ENCODE measurements at regions not wholly inside any gene's neighbourhood (a gene's known extent, or its start where the extent isn't known, plus 50 kb on each side); places are given as distances from the start of the nearest gene placed in this dataset.

DNA sequence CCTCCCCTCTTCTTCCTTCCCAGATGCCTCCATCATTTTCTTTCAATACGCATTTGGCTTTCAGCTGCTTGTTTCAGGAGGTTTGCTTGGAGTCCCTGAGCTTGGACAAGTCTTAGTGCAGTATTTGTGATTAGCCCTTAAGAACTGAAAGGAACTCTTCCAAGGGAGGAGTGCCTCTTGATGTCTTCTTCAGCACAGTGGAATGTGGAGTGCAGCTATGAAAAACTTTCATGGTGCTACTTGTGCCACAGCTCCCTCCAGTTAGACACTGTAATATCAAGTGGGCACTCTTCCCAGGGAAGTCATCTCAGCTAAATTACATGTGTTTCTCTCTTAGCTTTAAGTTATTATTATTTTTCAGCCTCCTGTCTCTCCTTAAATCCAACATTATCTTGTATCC is 173.1 kb downstream of the NECTIN3 start:
- Mint-ChIP-seq H3K4me1 (ENCODE audit: unreplicated experiment) (peaks cover 17% of the 10 kb centered on the region), H3K36me3 (ENCODE audit: unreplicated experiment) (no peaks in the 10 kb centered on the region), H3K27ac (ENCODE audit: unreplicated experiment) (no peak overlapping the region), H3K4me3 (ENCODE audit: unreplicated experiment) (no peak overlapping the region), H3K9me3 (ENCODE audit: unreplicated experiment) (no peaks in the 10 kb centered on the region), H3K27me3 (ENCODE audit: unreplicated experiment) (no peaks in the 10 kb centered on the region)
- DNase-seq (ENCODE audit: extremely low spot score, unreplicated experiment) = no peak
- TF ChIP-seq, protein P1, sequence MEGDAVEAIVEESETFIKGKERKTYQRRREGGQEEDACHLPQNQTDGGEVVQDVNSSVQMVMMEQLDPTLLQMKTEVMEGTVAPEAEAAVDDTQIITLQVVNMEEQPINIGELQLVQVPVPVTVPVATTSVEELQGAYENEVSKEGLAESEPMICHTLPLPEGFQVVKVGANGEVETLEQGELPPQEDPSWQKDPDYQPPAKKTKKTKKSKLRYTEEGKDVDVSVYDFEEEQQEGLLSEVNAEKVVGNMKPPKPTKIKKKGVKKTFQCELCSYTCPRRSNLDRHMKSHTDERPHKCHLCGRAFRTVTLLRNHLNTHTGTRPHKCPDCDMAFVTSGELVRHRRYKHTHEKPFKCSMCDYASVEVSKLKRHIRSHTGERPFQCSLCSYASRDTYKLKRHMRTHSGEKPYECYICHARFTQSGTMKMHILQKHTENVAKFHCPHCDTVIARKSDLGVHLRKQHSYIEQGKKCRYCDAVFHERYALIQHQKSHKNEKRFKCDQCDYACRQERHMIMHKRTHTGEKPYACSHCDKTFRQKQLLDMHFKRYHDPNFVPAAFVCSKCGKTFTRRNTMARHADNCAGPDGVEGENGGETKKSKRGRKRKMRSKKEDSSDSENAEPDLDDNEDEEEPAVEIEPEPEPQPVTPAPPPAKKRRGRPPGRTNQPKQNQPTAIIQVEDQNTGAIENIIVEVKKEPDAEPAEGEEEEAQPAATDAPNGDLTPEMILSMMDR (IDR thresholded peaks at IDR 0.05) = no peak

DNA sequence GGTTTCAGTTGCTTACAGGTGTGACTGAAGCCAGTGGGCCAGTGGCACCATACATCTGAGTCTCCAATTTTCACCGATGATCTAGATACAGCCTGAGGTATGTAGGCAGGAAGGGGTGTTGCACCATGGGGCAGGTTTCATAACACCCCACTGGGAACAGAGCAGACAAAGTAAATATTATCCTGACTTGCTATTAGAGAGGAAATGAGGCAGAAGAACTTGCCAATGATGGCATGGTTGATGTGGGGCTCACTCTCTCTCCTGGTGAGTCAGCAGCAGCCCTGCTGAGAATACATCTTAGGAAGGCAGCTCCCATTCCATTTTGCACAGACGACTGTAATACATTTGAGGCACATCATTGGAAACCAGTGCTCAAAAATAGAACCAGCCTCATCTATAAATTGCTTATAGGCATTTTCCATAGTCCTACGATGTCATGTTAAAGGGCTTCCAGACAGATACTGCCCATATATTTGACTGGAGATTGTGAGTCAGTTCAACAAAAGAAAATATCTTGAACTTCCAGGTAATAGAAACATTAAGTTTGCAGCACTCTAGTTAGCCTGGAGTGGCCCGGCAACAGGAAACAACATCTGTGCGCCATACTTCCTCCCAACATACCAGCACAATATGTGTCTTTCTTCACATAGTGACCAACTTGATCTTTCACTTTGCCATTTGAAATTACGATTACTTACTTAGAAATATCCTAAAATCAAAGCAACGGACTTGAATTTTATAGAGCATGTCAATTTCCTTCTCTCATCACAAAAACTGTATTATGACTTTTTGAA is 175.5 kb downstream of the NECTIN3 start:
- TF ChIP-seq, protein P1 (IDR thresholded peaks at IDR 0.05) = no peak
- H3K36me3 Mint-ChIP-seq (ENCODE audit: unreplicated experiment) = no peaks in the 10 kb centered on the region
- H3K9me3 Mint-ChIP-seq (ENCODE audit: unreplicated experiment) = no peaks in the 10 kb centered on the region
- peak overlapping the region; percentile 33 for H3K27ac Mint-ChIP-seq (ENCODE audit: unreplicated experiment)
- no peak for DNase-seq (ENCODE audit: extremely low spot score, unreplicated experiment)
- H3K4me3 Mint-ChIP-seq (ENCODE audit: unreplicated experiment) = no peak overlapping the region
- no peaks in the 10 kb centered on the region for H3K27me3 Mint-ChIP-seq (ENCODE audit: unreplicated experiment)
- H3K4me1 Mint-ChIP-seq (ENCODE audit: unreplicated experiment) = peaks cover 17% of the 10 kb centered on the region

DNA sequence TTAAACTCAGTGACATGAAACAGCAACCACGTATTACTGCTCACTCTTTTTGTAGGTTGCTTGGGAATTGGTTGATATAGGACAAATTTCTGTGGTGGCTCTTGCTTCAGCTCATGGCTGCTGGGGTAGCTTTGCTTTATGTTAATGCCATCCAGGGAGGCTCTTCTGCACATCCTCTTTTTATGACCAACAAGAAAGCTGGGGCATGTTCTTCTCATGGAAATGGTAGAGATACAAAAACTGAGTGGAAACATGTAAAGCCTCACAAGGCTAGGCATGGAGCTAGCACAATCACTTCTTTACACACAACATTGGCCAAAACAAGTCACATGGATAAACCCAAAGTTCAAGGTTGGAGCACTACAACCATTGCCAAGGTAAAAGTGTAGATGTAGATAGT is 176.8 kb downstream of the NECTIN3 start:
- H3K36me3 Mint-ChIP-seq (ENCODE audit: unreplicated experiment) = no peaks in the 10 kb centered on the region
- TF ChIP-seq, protein P1 (IDR thresholded peaks at IDR 0.05) = no peak
- no peak for DNase-seq (ENCODE audit: extremely low spot score, unreplicated experiment)
- no peak overlapping the region for H3K4me3 Mint-ChIP-seq (ENCODE audit: unreplicated experiment)
- no peaks in the 10 kb centered on the region for H3K9me3 Mint-ChIP-seq (ENCODE audit: unreplicated experiment)
- no peak overlapping the region for H3K27ac Mint-ChIP-seq (ENCODE audit: unreplicated experiment)
- no peaks in the 10 kb centered on the region for H3K27me3 Mint-ChIP-seq (ENCODE audit: unreplicated experiment)
- H3K4me1 Mint-ChIP-seq (ENCODE audit: unreplicated experiment) = peaks cover 17% of the 10 kb centered on the region

DNA sequence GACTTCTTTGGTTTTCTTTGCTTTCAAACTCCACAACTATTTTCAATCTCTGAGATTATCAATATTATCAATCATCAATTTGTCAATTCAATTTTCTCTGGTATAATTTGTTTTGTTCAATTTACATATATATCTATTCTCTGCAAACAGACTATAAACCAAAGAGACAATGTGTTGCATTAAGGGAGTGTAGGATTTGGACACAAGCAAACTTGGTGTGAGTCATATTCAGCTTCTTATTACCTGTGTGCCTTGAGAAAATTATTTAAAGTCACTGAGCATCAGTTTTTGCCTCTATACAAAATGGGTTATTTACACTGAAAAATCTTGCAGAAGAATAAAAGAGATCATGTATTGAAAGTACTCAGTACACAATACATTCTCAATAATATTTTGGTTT is 177.8 kb downstream of the NECTIN3 start:
- H3K27me3 Mint-ChIP-seq (ENCODE audit: unreplicated experiment) = no peaks in the 10 kb centered on the region
- H3K4me1 Mint-ChIP-seq (ENCODE audit: unreplicated experiment) = peaks cover 17% of the 10 kb centered on the region
- H3K36me3 Mint-ChIP-seq (ENCODE audit: unreplicated experiment) = no peaks in the 10 kb centered on the region
- no peaks in the 10 kb centered on the region for H3K9me3 Mint-ChIP-seq (ENCODE audit: unreplicated experiment)
- H3K27ac Mint-ChIP-seq (ENCODE audit: unreplicated experiment) = no peak overlapping the region
- no peak for DNase-seq (ENCODE audit: extremely low spot score, unreplicated experiment)
- no peak overlapping the region for H3K4me3 Mint-ChIP-seq (ENCODE audit: unreplicated experiment)
- TF ChIP-seq, protein P1 (IDR thresholded peaks at IDR 0.05) = no peak

DNA sequence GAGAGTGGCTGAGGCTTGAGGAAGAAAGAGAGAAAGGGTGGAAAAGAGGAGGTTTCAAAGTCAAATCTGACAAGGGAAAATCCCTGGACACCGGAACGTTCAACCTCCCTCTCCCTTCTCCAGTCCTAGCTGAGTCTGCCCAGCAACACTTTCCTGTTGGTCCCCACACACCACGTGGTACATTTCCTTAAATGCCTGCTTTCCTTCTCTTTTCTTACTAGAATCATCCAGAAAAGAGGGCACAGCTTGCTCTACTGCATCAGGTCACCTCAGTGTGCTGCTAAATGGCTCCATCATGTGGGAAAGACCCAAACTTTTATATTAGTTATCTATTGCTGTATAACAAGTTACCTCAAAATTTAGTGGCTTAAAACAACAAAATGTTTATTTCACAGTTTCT is 181.2 kb downstream of the NECTIN3 start:
- no peaks in the 10 kb centered on the region for H3K27me3 Mint-ChIP-seq (ENCODE audit: unreplicated experiment)
- H3K4me1 Mint-ChIP-seq (ENCODE audit: unreplicated experiment) = peaks cover 3% of the 10 kb centered on the region
- no peak overlapping the region for H3K4me3 Mint-ChIP-seq (ENCODE audit: unreplicated experiment)
- no peak overlapping the region for H3K27ac Mint-ChIP-seq (ENCODE audit: unreplicated experiment)
- H3K36me3 Mint-ChIP-seq (ENCODE audit: unreplicated experiment) = no peaks in the 10 kb centered on the region
- TF ChIP-seq, protein P1 (IDR thresholded peaks at IDR 0.05) = no peak
- no peak for DNase-seq (ENCODE audit: extremely low spot score, unreplicated experiment)
- H3K9me3 Mint-ChIP-seq (ENCODE audit: unreplicated experiment) = no peaks in the 10 kb centered on the region
